Osteocyte (in vitro differentiated cells): ENCODE measurements at regions not wholly inside any gene's neighbourhood (a gene's known extent, or its start where the extent isn't known, plus 50 kb on each side); places are given as distances from the start of the nearest gene placed in this dataset.

Experiments used
- DNase-seq: peaks from one replicate; pipeline ENCODE4 v3.0.0; 2021; ENCODE audit warnings: mixed read lengths; ENCODE audit not compliant: unreplicated experiment; ENCODE audit errors: extremely low spot score
- H3K27ac Mint-ChIP-seq: one replicate; pipeline ENCODE4 v1.8.0; 2021; ENCODE audit warnings: mild to moderate bottlenecking, mixed read lengths; ENCODE audit not compliant: unreplicated experiment
- H3K27me3 Mint-ChIP-seq: one replicate; pipeline ENCODE4 v1.8.0; 2021; ENCODE audit warnings: mixed read lengths; ENCODE audit not compliant: unreplicated experiment
- H3K36me3 Mint-ChIP-seq: one replicate; pipeline ENCODE4 v1.8.0; 2021; ENCODE audit warnings: mixed read lengths; ENCODE audit not compliant: unreplicated experiment
- H3K4me1 Mint-ChIP-seq: one replicate; pipeline ENCODE4 v1.8.0; 2021; ENCODE audit warnings: mixed read lengths; ENCODE audit not compliant: unreplicated experiment
- H3K4me3 Mint-ChIP-seq: one replicate; pipeline ENCODE4 v1.8.0; 2021; ENCODE audit warnings: mild to moderate bottlenecking, moderate library complexity, mixed read lengths; ENCODE audit not compliant: unreplicated experiment
- H3K9me3 Mint-ChIP-seq: one replicate; pipeline ENCODE4 v1.8.0; 2021; ENCODE audit warnings: mixed read lengths; ENCODE audit not compliant: unreplicated experiment
- TF ChIP-seq, protein P1 (sequence below): fragments of 200-600 bp; sonication (generic); IDR thresholded peaks from 2 replicates; pipeline ENCODE4 v1.5.0; 2021; ENCODE audit warnings: antibody characterized with exemption, mild to moderate bottlenecking, moderate library complexity

DNA sequence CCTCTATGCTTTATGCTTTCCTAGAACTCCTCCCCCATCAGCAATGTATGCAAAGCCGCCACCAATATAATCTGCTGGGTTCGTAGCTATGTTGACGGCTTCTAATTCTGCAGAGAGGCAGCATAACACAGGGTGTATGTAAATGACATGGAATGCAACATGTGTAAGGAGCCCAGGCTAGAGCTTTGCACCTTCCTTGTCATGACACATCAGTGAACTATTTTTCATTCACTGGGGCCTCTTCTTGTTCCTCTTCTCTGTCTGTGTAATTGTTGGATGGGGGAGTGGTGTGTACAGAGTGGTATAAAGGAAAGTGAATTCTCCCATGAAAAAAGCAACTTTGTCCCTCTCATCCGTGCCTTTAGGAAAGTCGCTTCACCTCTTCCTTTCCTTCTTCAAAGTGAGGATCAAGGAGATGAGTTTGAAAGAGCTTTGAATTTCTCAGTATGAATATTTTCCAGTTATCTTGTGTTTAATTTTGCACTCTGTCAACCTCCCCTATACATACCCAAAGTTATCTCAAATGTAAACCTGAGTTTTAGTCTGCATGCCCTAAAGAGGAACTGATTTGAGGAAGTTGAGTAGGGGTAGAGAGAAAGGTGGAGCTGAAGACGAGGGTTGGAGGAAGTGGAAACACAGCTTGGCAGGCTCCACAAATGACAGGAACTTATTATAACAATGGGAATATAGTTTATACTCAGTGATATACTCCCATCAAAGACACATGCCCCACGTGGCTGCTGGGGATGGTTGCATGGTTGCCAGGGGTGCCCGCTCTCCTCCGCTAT lies 74.9 kb upstream of the ARL4C start:
- H3K4me3 Mint-ChIP-seq: no peak overlapping the region
- no peaks in the 10 kb centered on the region for H3K9me3 Mint-ChIP-seq
- peaks cover 2% of the 10 kb centered on the region for H3K27me3 Mint-ChIP-seq
- no peaks in the 10 kb centered on the region for H3K36me3 Mint-ChIP-seq
- H3K27ac Mint-ChIP-seq: no peak overlapping the region
- peaks cover 3% of the 10 kb centered on the region for H3K4me1 Mint-ChIP-seq
- no peak for DNase-seq
- TF ChIP-seq, protein P1, sequence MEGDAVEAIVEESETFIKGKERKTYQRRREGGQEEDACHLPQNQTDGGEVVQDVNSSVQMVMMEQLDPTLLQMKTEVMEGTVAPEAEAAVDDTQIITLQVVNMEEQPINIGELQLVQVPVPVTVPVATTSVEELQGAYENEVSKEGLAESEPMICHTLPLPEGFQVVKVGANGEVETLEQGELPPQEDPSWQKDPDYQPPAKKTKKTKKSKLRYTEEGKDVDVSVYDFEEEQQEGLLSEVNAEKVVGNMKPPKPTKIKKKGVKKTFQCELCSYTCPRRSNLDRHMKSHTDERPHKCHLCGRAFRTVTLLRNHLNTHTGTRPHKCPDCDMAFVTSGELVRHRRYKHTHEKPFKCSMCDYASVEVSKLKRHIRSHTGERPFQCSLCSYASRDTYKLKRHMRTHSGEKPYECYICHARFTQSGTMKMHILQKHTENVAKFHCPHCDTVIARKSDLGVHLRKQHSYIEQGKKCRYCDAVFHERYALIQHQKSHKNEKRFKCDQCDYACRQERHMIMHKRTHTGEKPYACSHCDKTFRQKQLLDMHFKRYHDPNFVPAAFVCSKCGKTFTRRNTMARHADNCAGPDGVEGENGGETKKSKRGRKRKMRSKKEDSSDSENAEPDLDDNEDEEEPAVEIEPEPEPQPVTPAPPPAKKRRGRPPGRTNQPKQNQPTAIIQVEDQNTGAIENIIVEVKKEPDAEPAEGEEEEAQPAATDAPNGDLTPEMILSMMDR: no peak

DNA sequence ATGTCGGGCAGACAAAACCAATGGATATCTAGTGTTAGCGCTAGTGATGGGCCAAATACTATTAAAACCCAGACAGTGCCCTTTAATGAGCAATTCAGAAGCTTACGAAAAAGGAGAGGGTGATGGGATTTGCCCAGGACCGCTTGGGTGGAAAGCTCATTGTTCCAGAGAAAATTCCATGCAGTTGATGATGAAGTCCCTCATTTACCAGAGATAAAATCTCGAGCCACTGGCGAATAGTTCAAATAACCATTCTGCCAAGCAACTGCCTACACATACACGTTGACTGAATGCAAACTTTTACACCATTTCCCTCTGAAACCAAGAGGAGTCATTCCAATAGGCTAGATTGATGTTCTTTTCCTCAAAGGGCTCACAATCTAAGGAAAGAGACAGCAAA lies 73.6 kb upstream of the ARL4C start:
- no peak for DNase-seq

DNA sequence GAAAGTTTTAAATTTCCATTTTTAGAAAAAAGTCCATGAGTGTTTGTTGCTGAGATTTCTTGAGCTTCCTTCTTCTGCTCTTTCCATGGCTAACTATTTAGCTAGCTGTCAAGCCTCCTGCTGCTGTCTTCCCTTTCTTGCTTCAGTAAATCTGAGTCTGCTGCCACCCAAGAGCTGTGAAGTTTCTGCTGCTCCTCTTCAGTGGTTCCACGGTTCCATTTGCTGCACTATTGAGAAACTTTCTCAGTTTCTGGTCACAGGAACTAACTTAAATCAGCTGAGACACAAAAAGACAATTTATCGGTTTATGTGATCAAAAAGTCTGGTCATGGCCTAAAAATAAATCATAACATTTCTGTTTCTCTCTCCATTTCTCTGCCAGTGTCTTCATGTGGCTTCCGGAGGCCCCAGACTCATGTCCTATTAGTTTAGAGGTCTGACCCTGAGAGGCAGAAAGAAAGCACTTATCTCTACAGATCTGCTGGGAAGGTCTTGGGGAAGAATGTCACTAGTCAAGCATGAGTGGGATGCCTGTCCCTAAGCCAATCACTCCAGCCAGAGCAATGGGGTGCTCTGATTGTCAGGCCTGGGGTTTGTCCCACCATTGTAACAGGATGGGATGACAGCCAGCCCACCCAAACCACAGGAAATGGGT lies 73.0 kb upstream of the ARL4C start:
- H3K27me3 Mint-ChIP-seq: peaks cover 2% of the 10 kb centered on the region
- no peak overlapping the region for H3K4me3 Mint-ChIP-seq
- TF ChIP-seq, protein P1: no peak
- H3K36me3 Mint-ChIP-seq: no peaks in the 10 kb centered on the region
- no peak overlapping the region for H3K27ac Mint-ChIP-seq
- H3K9me3 Mint-ChIP-seq: no peaks in the 10 kb centered on the region
- H3K4me1 Mint-ChIP-seq: peaks cover 9% of the 10 kb centered on the region
- no peak for DNase-seq

More for the DNA sequence above, 73.6 kb upstream of the ARL4C start:
- no peaks in the 10 kb centered on the region for H3K36me3 Mint-ChIP-seq
- H3K4me3 Mint-ChIP-seq: no peak overlapping the region
- peaks cover 3% of the 10 kb centered on the region for H3K4me1 Mint-ChIP-seq
- TF ChIP-seq, protein P1: no peak
- no peaks in the 10 kb centered on the region for H3K9me3 Mint-ChIP-seq
- peaks cover 2% of the 10 kb centered on the region for H3K27me3 Mint-ChIP-seq
- no peak overlapping the region for H3K27ac Mint-ChIP-seq

DNA sequence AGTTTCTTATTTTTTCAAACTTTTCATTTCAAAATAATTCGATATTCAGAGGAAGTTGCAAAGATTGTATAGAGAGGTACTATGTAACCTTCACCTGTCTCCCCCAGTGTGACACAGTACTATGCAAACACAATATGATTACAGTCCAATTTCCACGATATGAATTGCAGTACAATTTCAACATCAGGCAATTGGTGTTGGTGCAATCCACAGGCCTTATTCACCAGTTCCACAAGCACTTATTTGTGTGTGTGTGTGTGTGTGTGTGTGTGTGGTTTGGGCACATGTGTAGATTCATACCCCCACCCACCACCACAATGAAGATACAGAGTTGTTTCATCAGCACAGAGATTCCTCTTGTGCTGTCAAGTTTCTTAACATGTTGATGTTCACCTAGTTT lies 69.7 kb upstream of the ARL4C start:
- H3K9me3 Mint-ChIP-seq: peaks cover under 1% of the 10 kb centered on the region
- H3K27ac Mint-ChIP-seq: no peak overlapping the region
- peaks cover 2% of the 10 kb centered on the region for H3K27me3 Mint-ChIP-seq
- TF ChIP-seq, protein P1: no peak
- DNase-seq: no peak
- H3K4me1 Mint-ChIP-seq: peaks cover 16% of the 10 kb centered on the region
- H3K36me3 Mint-ChIP-seq: peaks cover 2% of the 10 kb centered on the region
- H3K4me3 Mint-ChIP-seq: no peak overlapping the region

DNA sequence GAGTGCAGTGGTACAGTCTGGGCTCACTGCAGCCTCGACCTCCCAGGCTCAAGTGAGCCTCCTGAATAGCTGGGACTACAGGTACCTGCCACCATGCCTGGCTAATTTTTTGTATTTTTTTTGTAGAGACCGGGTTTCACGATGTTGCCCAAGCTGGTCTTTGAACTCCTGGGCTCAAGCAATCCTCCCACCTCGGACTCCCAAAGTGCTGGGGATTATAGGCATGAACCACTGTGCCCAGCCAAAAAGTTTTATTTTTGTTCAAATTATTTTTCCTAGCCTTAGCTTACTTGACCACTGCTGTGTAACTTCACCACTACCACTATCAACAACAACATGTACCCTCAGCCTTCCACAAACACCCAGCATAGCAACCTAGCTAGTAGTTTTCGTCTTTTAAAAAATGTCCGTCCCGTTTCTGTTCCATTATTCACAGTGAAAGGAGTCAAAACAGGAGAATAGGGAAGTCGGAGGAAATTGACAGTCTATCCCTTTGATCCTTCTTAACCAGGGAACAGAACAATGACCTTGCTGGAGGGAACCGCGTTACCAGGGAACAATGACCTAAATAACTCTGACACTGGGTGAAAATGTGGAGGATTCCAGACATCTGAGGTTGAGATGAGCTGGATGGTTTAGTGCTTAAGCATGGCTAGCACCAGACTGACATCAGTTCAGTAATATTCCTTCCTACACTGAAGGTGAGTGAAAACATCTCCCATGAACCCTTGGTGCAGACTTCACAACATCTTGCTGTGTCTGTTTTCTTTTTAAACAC lies 69.2 kb upstream of the ARL4C start:
- DNase-seq: no peak
- H3K4me1 Mint-ChIP-seq: peaks cover 18% of the 10 kb centered on the region
- TF ChIP-seq, protein P1: no peak
- peaks cover 4% of the 10 kb centered on the region for H3K36me3 Mint-ChIP-seq
- H3K27me3 Mint-ChIP-seq: peaks cover 4% of the 10 kb centered on the region
- H3K4me3 Mint-ChIP-seq: no peak overlapping the region
- H3K27ac Mint-ChIP-seq: no peak overlapping the region
- peaks cover 7% of the 10 kb centered on the region for H3K9me3 Mint-ChIP-seq
